AG09309 (cell line): ENCODE measurements at regions not wholly inside any gene's neighbourhood (a gene's known extent, or its start where the extent isn't known, plus 50 kb on each side); places are given as distances from the start of the nearest gene placed in this dataset.

ENCODE experiments used
- DNase-seq: peaks from one replicate; pipeline ENCODE4 v3.0.0-alpha.2; 2010; ENCODE audit warnings: low read depth
- H3K4me3 ChIP-seq: 2 replicates; pipeline ENCODE4 v1.5.1; 2011; ENCODE audit warnings: mild to moderate bottlenecking, low read depth, low read length, moderate library complexity; ENCODE audit not compliant: control insufficient read depth
- TF ChIP-seq, protein P1 (sequence below): IDR thresholded peaks from 2 replicates; pipeline ENCODE4 v1.5.1; 2011; ENCODE audit warnings: mild to moderate bottlenecking, low read depth, low read length, inconsistent platforms; ENCODE audit not compliant: insufficient read depth, control insufficient read depth; ENCODE audit errors: missing control alignments

DNA sequence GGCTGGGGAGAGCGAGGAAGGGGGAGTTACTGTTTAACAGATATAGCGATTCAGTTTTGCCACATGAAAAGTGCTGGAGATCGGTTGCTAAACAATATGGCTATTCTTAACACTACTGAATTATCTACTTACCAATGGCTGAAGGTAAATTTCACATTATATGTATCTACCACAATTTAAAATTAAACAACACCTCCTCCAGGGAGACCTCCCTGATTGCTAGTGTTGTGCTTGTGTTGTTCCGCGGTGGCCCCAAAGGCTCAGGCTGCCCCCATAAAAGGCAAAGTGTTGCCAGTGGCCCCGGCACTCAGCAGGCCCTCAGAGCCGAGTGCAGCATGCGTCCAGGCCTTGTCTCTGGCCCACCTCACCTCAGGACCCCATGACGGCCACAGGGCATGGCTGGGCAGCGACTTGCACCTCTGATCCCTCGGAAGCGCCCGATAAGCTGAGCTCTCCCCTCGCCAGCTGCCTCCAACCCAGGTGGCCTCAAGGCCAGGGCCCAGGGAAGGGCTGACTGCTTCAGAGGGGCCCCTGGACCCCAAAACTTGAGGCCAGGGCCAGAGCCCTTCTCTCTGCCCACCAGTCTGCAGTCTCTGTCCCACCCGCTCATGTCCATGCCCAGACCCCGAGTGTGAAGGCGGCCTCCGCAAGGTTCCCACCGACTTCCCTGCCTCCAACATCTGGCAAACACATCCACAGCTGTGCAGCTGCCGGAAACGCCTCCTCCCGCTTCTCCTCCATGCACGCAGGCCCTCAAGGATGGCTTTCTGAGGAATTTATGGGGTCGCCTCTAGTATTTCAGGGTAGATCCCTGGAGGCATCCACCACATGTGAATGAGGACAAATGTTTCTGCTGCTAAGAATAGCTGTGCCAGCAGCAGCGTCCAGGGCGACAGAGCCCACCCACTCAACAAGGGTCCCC lies 60.0 kb downstream of the NCOR2 start:
- DNase-seq, result no peak
- TF ChIP-seq, protein P1, sequence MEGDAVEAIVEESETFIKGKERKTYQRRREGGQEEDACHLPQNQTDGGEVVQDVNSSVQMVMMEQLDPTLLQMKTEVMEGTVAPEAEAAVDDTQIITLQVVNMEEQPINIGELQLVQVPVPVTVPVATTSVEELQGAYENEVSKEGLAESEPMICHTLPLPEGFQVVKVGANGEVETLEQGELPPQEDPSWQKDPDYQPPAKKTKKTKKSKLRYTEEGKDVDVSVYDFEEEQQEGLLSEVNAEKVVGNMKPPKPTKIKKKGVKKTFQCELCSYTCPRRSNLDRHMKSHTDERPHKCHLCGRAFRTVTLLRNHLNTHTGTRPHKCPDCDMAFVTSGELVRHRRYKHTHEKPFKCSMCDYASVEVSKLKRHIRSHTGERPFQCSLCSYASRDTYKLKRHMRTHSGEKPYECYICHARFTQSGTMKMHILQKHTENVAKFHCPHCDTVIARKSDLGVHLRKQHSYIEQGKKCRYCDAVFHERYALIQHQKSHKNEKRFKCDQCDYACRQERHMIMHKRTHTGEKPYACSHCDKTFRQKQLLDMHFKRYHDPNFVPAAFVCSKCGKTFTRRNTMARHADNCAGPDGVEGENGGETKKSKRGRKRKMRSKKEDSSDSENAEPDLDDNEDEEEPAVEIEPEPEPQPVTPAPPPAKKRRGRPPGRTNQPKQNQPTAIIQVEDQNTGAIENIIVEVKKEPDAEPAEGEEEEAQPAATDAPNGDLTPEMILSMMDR, result no peak
- no peak overlapping the region for H3K4me3 ChIP-seq

DNA sequence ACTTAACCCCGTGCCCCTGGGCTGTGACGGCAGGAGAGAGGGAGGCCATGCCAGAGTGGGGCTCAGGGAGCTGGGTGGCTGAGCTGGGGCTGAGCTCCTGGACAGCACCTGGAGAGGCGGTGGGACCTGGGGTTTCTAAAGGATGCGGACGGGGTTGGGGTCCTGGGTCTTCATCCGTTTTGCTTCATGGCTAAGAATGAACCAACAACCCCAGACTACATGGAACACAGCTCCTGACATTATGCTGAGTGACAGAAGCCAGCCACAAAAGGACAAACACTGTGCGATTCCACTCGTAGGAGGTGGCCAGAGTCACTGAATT lies 60.6 kb downstream of the NCOR2 start:
- DNase-seq, result no peak
- TF ChIP-seq, protein P1, result no peak
- no peak overlapping the region for H3K4me3 ChIP-seq

DNA sequence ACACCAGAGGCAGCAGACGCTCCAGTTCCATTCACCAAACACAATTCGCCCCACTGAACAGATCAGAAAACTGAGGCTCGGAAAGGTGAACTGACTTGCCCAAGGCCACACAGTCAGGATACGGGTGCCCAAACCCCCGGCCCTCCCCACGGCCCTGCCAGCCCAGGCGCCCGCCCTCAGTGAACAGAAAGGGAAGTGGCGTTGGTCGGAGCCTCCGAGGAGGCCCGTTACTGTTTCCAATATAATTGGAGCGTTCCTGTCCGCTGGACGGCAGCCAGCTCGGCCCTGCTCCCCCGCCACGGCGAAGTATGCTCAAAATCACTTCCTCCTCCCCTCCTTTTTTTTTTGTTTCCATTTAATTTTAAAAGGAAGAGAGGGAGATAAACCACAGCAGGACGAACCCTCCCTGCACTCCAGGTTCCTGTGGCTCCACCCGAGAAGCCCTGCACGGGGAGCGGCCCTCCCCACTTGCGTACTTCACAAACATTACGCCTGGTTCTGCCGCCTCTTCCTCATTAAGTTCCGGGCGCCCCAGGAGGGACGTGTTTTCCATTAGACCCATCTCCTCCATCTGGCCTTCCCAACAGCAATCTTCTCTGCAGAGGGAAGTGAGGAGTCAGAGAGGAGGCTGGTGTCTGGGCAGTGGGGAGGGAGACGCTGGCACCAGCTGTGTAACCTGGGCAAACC lies 61.1 kb downstream of the NCOR2 start:
- no peak for DNase-seq
- TF ChIP-seq, protein P1, result no peak
- H3K4me3 ChIP-seq, result no peak overlapping the region

DNA sequence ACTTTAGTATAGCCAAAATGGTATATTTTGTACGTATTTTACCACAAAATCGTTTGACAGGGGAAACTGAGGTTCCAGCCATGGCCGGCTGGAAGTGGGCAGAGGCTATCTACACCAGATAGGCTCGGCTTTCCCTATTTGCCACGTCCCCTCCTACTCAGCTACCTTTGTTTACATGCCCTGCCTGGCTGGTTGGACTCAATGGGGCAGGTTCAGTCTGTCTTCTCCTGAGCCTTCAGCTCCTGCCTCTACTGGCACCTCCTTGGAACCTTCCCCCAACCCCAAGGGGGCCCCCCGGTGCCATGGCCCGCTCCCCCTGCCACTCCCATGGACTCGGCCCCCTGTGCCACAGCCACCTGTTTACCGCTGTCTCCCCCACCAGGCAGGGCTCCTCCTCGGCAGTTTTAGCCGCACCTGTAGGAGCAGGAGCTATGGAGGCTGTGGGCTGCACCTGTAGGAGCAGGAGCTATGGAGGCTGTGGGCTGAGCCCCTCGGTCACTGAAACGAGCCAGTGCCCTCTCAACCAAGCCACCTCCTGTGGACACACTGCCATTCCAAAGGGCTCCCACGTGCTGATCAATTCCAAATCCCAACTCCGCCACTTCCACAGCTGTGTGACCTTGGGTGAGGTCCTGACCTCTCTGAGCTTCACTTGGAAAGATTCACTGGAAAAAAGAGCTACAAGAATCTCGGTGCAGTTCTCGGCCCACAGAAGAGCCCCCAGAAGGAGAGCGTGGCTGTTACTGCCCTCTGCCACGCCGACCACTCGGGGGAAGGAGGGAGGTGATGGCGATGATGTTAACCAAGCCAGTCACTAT lies 62.2 kb downstream of the NCOR2 start:
- no peak for DNase-seq
- TF ChIP-seq, protein P1, result no peak
- H3K4me3 ChIP-seq, result no peak overlapping the region

DNA sequence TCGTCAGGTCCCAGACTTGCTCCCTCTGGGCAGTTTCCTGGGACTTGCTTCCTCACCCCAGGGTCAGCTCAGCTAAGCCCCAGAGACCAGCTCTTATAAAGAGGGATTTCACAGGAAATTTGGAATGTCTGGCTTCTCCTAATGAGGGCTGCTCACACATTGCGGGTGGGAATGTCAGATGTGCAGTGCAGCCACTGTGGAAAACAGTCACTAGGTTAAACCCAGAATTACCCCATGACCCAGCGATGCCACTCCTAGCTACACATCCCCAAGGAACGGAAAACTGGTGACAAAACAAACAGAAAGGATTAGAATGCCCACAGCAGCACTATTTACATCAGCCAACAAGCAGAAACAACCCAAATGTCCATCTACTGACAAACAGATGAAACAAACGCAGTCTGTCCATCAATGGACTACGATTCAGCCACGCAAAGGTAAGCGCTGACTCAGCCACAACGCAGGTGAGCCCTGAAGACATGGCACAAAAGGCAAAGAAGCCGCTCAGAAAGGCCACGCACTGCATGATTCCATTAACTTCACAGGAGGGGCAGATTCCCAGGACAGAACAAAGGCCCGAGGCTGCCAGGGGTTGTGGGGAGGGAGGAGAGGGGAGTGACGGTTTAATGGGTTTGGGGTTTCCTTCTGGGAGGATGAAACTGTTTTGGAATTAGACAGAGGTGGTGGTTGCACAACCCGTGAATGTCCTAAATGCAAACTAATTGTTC lies 63.0 kb downstream of the NCOR2 start:
- TF ChIP-seq, protein P1, result no peak
- no peak overlapping the region for H3K4me3 ChIP-seq
- DNase-seq, result no peak

DNA sequence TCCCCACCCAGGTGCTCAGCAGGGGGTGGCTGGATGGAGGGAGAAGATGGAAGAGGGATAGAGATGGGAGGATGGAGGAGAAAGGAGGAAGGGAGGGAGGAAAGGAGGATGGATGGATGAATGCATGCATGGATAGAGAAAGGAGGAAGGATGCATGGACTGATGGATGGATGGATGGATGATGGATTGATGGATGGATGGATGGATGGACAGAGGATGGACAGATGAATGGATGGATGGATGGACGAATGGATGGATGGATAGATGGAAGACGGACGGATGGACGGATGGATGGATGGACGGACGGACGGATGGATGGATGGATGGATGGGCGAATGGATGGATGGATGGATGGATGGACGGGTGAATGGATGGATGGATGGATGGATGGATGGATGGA lies 64.1 kb downstream of the NCOR2 start:
- DNase-seq, result no peak
- H3K4me3 ChIP-seq, result no peak overlapping the region
- TF ChIP-seq, protein P1, result no peak
